Activated CD4-positive, alpha-beta T cell treated with anti-CD3 and anti-CD28 coated beads, Interleukin-2, amount 50 U/mL, for 48 hours (primary cell): ENCODE measurements at regions not wholly inside any gene's neighbourhood (a gene's known extent, or its start where the extent isn't known, plus 50 kb on each side); places are given as distances from the start of the nearest gene placed in this dataset.
"Not testable (repeated sequence)": the region's sequence is repeated elsewhere in the genome, so short reads cannot be mapped to it uniquely, and the experiment has no call there.

Experiments used
- DNase-seq, 2 experiments: peaks; one replicate each; pipeline ENCODE4 v3.0.0-alpha.2; 2020

DNA sequence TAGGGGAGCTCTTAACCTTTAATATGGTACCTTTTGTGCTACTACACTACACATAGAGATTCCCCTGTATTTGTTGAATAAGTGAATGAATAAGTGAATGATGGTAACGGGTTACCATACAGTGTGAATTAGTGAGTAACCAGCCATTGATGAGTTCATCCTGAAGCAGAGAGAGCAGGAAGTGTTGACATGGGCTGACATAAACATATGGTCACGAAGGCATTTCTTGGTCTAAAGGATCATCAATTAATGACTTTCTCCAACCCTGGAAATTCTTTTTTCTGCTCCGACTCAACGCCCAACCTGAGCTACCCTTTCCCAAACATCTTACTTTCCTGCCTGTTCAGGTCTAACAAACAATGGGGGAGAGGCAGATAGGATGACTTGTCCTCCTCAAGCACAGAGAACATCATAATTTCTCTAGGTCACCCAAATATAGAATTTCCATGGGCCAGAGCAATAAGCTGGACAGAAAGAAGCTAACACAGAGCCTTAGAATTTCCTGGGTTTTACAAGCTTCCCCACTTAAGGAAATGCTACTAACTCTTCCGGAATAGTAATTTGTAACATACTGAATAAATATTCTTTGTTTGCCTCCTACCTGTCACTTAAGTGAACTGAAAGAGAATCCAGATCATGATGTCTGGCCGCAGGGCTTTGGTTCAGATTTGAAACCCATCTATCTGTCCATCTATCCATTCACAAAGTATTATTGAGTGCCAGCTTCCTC lies 114.7 kb upstream of the NGF start:
- DNase-seq, result no peak

DNA sequence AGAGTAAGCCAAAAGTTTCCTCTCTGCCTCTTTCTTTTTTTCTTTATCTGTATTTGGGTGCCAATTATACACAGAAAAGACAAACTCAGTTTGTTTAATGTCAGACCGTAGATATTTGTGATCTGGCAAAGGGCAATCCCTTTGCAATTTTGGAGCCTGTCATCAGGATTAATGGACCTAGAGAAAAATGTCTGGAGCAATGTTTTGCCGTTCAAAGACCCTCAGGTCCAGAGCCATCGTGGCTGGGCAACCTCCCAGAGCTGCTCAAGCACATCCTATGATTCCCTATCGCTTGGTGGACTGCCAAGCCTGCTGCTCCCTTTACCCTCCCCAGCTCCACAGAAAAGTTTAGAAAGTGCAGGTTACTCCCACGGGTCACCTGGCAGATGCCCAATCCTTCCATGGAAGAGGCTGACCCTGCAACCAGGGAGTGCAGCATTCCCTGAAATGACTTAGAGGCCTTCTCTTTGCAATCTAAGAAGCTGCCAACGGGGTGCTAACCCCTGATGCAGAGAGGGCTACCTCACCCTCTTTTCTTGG lies 112.5 kb upstream of the NGF start:
- no peak for DNase-seq

DNA sequence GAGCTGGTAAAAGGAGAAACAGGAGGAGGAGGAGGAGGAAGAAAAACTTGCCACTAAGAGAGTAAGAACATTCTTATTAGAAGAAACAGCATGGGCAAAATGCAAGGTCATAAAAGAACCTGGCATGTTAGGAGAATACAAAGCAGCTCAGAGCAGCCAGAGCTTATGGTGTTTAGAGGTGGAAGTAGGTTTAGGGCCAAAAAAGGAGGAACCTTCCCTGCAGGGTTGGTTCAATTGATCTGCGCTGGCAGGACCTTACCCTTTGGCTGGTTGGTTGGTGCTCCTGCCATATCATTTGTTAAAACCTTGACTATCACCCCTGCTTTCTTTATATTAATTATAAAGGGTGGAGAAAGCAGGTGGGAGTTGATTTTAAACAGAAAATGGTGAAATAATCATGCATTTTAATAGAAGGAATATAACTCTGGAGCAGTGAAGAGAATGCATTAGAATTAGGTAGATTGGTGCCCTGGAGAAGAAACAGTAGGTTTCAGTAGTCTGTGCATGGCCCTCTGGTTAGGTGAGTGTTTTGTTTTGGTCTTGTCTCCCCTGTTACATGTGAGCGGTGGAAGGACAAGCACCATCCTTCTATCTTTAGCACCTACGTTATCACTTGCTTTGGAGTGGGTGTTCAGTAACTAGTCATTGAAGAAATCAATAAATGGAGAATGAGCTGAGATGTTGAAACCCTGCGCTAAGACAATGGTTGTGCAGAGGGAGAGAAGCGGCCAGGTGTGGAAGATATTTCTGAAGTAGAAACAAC lies 110.4 kb upstream of the NGF start:
- DNase-seq, result no peak

DNA sequence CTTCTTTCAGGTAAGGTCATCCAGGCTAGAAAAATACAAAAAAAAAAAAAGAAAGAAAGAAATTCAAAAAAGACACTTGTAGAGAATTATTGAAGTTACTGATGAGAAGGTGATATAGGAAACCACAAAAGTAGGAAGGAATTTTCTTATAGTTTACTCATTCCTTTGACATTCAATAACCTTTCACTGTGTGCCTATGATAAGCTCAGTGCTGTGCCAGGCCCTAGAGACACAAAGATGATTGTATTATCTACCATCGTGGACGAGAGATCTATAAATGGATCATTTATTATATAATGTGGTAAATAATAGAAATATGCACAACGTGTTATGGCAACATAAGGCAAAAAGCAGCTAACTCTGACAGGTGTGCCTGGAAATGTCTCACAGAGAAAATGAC lies 109.6 kb upstream of the NGF start:
- DNase-seq, result no peak

DNA sequence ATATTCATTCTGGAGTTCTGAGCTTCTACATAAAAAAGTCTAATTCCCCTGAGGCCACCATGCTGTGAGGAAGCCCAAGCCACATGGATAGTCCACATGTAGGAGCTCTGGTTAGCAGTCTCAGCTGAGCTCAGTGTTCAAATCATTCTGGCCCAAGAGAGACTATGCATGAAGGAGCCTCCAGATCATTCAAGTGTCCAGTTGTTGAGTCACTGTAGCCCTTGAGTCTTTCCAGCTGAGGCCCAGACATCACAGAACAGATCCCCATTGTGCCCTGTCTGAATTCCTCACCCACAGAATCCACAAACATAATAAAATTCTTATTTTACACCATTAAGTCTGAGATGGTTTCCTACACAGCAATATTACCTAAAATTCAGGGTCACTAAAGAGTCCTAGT lies 107.0 kb upstream of the NGF start:
- no peak for DNase-seq

DNA sequence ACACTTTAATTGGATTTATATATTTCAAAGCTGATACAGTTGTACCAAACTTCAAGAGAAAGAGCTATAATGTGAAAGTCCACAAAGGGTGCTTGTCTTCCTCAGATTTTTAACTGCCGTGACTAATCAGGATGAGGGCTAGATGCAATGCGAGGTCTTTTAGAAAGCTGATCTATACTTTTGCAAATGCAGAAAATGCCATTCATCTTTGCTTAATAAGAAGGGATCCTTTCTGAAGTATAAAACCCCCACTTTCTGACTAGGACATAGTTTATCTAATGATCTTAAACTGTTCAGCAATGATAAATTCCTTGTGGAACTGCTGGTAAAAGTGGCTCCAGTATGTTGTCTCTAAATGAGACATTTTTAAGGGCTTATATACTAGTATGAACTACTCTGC lies 102.7 kb upstream of the NGF start:
- DNase-seq, result no peak

DNA sequence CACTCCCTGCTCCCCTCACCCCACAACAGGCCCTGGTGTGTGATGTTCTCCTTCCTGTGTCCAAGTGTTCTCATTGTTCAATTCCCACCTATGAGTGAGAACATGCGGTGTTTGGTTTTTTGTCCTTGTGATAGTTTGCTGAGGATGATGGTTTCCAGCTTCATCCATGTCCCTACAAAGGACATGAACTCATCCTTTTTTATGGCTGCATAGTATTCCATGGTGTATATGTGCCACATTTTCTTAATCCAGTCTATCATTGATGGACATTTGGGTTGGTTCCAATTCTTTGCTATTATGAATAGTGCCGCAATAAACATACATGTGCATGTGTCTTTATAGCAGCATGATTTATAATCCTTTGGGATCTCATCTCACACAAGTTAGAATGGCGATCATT lies 101.5 kb upstream of the NGF start:
- not testable (repeated sequence) for DNase-seq

DNA sequence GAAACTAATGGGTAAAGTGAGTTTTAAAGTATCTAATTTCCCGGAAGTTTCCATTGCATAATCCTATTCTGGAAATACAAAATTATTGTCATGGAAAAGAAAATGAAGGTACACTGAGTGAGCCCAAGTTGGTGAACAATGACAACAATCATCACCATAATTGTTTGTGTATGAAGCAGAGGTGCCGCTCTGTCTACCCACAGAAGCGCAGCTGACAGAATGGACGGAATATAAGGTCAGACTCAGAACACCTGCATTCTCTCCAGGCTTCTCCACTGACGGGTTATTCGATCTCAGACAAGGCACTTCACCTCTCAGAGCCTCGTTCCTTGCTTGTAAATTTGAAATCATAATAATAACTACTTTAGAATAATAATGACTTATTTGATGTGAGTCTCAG lies 99.1 kb upstream of the NGF start:
- DNase-seq, result no peak

DNA sequence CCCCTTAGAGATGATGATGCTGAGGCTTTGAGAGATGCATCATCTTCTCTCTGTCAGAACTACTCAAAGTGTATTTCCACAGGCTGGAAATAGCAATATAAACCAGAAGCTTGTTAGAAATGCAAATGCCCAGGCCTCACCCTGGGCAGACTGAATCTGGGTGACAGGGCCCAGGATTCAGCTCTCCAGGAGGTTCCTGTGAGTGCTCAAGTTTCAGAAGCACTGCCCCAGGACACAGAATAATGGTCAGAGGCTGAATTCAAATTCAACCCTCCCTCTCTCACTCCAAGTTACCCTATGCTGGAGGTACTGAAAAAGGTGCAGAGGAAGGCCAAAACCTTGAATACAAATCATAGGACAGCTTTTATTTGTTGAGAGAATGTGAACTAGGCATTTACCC lies 98.5 kb upstream of the NGF start:
- DNase-seq, result no peak

DNA sequence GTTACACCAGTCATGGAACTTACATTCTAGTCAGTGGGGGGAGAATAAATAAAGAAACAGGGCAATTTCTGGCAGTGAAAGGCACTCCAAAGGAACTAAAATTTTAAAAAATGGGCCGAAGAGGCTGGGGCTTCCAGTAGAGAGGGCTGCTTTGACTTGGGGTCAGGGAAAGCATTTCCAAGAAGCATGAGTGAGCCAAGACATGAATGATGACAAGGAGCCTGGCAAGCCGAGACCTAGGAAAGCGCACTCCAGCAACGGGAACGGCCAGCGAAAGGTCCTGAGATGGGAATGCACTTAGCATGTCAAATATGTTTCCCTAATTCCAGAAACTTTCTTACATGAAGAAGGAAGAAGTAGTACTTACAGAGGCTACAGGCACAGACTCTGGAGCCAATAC lies 95.4 kb upstream of the NGF start:
- no peak for DNase-seq

DNA sequence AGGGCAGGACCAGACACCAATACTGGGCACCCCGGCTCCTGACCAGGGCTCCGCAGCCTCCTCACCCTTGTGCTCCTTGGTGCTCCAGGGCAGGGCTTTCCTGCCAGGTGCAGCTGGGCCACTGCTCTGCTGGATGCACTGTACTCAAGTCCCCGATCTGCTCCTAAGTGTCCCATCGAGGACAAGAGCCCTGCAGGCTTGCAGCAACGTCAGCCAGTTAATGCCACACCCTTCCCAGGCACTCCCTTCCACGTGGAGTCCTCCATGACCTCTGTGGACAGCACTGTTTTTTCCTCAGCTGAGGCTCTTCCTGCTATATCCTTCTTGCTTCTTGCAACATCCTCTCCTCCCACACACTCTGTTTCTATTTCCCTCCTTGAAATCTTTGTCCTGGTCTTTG lies 94.0 kb upstream of the NGF start:
- no peak for DNase-seq

DNA sequence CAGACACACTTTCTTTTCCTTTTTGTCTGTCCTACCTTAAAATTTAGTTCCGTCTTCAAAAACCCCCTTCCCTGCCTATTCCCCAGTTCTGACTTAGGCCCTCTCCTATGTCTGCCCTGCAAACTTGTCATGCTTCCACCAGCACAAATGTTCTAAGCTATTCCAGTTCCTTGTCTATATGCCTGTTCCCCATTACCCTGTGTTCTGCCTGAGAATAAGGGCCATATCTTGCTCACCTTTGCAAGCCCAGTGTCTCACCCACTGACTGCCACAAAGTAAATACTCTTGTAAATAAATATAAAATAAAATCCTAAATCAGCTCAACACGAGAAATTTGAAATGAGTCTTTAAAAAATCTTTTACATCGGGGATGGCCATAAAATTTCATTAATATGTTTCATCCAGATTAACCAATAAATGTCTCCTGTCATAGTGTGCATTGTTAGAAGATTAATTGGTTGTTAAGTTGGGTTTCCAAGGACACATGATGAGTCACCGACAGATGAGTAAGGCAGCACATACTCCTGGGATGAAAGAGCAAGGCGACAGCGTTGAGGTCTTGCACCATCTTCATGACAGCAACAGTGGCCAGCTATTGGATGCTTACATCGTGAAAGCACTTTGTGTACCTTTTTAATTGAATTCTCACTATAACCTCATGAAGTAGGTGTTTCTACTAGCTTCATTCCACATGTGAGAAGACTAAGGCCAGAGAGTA lies 92.6 kb upstream of the NGF start:
- DNase-seq, result no peak

DNA sequence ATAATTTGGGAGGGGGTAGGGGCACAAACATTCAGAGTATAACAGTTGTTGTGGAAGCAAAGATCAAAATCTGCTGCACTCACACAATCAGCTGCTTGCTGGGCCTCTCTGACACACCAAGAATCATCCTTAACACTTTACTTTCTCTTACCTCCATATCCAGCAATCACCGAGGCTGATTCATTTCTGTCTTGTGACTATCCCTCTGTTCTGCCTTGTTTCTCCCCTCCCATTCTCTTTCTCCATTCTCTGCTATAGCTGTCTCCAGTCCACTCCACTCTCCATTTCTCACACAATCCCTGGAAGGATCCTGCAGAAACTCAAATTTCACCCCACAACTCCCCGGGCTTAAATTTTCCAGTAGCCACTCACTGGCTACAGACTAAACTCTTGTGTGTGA lies 91.8 kb upstream of the NGF start:
- no peak for DNase-seq

DNA sequence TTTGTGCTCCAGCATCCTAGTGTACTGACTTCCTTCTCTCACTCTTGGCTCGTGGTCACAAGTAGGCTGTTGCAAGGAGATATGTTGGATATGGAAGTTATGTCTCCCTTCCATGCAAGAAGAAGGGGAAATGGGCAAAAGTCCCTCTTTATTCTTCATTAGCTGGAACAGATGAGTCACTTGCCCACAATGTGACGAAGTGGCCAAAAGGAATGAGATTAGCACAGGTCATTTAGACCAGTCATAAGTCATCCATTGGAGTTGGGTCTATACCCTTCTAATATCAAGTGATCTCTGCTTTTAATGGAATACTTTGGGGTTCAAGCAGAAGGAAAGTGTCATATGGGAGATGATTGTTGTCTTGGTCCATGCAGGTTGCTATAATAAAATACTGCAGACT lies 91.2 kb upstream of the NGF start:
- DNase-seq, result no peak

DNA sequence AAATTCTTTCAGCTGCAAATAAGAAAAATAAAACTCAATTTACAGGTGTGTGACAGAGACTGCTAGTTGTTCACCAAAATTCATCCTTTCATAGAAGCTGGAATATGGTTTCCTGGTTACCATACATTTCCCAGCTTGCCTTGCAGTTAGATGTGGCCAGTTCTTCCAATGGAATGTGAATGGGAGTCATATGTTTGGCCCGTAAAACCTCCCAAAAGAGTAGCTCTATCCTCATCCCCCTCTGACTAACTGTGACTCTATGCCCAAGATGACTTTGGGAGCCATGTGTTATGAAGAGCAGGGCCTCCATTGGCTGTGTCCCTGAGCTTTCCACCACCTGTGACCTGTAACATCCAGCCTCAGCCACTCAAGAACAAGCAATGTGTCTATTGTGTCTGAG lies 90.6 kb upstream of the NGF start:
- no peak for DNase-seq

DNA sequence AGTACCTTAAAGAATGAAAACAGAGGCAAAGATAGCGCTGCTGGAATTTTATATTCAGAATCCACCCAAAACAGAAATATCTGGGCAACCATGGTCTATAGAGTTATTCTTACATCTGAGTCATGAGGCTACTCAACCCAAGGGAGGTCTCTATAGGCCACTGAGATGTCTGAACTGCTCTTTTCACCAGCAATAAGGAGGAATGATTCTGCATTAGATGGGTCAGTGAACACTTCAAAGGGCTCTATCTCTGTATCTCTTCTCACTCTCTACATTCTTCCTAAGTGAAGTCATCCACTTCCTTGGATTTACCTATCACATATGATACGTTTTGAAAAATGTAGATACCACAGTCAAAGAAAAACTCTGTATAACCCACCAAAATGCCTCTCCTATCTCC lies 90.2 kb upstream of the NGF start:
- no peak for DNase-seq

DNA sequence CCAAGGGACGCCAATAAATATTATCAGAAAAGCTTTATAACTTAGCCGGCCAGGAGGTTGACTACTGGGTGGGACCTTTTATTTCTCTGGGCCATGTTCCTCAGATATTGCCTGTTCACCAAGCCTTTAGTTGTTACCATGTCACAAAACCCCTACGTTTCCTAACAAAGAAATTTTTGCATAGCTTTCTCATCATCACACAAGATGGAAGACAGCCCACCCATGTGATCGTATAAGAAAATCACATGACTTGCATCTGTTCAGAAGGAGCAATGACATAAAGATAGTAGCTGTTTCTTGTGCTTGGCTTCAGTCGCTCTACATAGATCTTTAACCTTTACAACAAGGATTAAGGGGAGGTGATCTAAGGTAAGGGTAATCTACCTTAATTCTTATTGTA lies 88.9 kb upstream of the NGF start:
- no peak for DNase-seq

DNA sequence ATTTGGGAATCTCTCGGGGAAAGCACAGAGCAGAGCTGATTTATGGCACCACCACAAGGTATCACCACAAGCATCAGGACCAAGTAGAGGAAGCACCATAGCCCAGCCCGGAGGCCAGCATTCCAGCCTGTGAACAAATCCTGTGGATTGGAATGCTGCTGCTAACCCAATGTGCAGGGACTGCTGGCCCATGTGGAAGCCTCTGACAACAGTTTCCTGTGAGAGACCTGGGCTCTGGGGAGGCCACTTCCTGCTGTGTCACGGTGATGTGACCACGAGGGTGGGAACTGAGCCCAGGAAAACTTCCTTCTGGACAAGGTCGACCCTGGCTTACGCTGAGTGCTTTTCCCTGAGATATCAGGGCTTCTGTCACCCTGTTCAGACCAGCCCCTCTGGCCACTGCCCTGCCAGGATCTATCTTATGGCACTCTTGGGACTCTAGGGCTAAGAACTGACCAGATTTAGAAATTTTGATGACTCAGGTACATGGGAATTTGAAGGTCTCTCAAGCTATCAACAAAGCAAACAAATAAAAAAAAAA lies 88.3 kb upstream of the NGF start:
- no peak for DNase-seq

DNA sequence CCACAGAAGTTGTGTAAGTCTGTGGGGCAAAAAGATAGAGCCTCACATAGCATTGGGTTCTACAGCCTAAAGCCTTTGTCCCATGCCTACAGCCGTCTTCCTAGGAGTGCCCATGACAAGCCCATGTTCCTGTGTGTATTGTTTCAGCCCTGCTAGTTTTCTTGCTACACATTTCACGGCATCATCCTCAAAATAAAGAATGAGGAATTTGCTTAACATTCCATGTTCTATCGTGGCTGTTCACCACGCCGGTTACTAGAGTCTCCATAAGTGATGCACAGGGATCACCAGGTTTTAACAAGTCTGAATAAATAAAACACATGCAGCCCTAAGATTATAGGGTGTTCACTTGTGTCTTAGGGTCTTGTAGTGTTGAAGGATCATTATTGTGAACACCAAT lies 87.4 kb upstream of the NGF start:
- DNase-seq, result no peak

DNA sequence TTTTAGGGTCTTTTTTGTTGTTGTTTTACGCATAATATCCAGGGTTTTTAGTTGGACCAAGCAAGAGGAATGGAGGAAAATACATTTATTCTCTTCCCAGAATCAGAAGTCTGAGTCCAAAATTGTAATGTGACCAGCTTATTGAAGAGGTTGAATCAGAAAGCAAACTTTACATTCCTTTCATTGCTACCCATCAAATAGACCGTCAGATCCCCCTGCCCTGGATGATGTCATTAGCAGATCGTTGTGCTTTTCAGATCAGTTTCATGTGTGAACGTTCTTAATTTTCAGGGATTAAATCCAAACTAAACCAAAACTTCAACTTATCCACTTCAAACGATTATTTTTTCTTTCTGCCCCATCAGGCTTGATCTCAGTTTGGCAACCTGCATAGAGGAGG lies 85.7 kb upstream of the NGF start:
- no peak for DNase-seq

DNA sequence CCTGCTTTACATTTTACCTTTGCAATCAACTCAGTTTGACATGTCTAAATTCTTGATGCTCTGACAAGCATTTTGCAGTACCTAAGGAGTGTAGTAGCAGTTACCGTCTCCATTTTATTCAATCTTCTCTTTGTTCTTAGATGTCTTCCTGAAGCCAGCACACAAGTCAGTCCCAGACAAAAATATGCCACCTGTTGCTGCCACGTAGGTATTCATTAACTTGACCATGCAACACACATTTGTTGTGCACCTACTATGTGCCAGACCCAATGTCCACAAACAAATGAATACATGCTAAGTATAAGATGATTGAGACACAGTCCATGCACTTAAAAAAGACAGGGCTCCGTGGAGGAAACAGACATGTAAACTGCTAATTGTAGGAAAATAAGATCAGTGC lies 81.5 kb upstream of the NGF start:
- no peak for DNase-seq

DNA sequence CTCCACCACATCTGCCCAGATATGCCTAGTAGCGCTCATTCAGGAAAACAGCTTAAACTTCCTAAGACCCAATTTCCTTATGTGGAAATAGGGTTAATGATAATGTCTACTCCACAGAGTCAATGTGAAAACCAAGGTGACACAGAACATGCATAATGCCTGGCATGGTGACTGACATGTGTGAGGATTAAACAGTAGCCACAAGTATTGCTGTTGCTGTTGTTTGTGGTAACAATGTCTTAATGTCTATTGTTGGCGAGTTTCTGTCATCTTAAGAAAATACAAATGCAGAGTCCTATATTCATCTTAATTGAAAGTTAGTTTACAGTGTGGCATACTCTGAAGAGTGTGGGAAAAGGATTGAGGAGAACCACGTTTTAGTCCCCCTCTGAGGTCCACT lies 75.6 kb upstream of the NGF start:
- no peak for DNase-seq

DNA sequence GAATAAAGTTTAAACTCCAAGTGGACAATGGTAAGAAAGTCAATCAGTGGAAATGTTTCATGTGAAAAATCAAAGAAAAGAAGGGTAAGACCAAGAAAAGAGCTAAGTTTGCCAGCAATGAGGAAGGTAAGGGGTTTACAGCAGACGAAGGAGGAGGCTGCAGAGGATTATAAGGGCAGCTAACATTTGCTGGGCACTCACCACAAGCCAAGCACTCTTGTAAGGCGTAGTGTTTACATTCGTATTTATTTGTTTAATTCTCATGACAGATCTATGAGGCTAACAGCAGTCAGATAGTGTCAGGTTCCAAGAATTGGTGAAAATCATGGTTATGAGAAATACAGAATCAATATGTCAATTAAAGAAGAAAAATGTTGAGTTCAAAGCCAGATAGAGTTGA lies 75.2 kb upstream of the NGF start:
- no peak for DNase-seq

DNA sequence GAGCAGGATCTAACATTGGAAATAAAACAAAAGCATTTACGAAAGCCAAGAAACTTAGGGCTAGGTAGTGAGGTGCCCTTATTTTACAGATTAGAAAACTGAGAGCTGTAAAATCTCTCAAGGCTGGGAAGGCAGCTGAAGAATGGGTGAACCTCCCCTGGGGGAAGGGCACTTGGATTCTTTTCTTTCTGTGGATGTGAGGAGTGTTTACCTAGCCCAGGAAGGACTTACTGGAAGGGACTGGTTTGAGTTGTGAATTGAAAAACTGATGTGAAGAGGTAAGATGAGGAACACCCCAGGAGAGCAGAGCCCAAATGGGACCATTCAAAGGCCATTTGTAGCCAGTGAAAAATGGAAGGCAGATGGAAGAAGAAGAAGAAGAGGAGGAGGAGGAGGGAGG lies 74.7 kb upstream of the NGF start:
- no peak for DNase-seq
